ENCODE measurements at regions not wholly inside any gene's neighbourhood (a gene's known extent, or its start where the extent isn't known, plus 50 kb on each side); places are given as distances from the start of the nearest gene placed in this dataset.
"Not testable (repeated sequence)": the region's sequence is repeated elsewhere in the genome, so short reads cannot be mapped to it uniquely, and the experiment has no call there.

DNA sequence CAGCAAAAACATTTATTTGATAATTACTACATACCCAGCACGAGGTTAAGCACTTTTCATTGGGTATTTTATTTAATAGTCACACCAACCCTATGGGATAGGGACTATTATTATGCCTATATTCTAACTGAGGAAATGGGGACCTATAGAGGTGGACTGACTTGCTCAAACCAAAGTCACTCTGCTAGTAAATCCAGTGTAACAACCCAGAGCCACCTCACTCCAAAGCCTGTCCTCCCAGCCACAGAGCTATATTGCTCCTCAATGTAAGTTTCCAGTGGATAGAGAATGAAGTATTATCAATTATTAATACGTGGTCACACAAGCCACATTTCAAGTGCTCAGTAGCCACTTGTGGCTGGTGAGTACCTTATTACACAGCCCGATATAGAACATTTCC is 97.5 kb downstream of the RGS2 start:
- DNase-seq: no peak

DNA sequence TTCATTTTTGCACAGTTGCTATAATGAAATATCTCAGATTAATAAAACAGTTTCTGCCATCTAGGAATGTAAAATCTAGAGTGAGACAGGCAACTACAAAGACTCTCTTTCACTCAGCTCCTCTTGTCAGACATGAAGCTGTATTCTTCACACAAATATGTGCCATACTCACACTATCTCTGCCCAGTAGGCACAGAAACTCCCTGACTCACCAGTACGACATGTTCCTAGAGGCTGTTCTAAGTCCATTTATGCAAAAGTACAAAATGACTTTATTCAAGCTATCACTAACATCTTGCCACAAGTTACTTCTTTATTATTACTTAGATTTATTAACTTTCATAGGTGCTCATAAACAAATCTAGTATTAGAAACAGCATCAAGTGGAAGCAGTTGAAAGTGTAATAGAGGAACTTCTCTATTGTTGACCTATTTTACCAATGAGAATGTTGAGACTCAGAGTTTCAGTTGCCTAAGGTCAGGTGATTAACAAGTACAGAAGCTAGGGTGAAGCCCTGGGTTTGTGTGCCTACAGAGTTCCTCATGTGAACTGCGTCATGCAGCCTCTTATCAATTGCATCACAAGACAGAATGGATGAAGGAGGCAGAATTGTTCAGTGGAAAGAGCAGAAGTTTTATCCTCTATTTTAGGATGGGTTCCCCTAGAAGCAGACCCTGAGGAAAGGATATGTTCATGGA is 98.9 kb downstream of the RGS2 start:
- no peak for DNase-seq

DNA sequence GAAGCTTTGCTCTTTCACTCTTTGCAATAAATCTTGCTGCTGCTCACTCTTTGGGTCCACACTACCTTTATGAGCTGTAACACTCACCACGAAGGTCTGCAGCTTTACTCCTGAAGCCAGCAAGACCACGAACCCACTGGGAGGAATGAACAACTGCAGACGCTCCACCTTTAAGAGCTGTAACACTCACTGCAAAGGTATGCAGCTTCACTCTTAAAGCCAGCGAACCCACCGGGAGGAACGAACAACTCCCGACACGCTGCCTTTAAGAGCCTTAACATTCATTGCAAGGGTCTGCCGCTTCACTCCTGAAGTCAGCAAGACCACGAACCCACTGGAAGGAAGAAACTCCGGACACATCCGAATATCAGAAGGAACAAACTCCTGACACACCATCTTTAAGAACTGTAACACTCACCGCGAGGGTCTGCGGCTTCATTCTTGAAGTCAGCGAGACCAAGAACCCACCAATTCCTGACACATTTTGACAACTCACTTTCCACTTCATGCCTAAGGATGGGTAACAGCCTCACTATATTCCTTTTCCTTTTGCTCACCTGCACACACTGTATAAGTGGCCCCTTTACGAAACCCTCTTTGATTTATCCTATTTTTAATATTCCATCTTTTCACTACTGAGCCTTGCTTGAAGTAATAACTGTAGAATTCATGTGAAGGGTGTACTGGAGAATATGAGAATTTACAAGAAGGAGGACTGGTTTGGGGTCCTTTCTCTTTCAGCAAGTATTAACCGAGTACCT is 103.2 kb downstream of the RGS2 start:
- not testable (repeated sequence) for DNase-seq

DNA sequence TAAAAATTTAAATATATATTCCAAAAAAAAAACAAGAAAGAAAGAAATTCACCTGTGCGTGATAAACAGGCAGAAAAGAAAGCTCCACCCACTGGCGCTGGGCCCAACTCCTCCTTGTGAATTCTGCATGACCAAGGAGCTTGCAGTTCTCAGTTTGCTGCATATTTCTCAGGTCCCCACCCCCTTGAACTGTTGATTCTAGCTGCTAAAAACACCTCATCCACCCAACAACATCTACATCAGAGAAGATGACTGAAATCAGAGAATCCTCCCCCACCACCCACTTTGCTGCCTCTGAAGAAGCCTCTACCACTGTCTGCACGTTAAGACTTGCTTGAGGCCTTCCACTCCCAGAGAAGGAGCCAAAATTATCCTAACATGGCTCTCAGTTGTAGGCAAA is 104.8 kb downstream of the RGS2 start:
- DNase-seq: no peak

DNA sequence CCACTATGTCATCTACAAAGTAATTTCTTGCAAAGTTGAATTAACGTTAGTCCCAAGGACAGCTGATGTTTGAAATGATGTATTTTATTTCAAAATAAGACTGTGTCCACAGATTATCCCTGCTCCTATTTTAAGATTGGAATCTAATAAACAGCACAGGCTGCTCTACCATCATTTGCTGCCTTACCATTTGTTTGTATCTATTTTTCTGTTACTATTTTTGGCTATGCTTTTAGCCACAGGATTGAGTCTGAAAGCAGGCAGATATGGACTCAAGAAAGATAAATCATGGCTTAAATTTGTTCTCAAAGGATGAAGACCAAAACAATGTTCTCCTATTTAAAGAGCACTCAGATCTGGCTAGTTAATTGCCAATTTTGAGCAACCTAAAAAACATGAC is 105.3 kb downstream of the RGS2 start:
- DNase-seq: no peak

DNA sequence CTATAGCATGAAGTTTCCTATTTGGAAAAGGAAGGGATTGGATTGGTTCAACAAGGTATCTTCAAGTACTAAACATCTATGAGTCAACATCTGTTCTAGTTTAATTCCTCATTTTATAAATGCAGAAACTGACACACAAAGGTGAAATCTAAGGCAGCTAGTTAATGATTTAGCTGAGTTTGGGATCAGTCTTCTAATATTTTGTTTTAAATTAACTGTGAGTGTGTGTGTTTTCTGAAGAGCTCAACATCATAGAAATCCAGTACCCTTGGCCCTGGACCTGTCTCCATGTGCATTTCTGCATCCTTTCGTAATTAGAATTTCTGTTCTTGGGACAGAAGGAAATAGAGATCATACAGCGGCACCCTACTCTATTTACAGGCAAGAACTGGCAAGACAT is 105.9 kb downstream of the RGS2 start:
- no peak for DNase-seq

DNA sequence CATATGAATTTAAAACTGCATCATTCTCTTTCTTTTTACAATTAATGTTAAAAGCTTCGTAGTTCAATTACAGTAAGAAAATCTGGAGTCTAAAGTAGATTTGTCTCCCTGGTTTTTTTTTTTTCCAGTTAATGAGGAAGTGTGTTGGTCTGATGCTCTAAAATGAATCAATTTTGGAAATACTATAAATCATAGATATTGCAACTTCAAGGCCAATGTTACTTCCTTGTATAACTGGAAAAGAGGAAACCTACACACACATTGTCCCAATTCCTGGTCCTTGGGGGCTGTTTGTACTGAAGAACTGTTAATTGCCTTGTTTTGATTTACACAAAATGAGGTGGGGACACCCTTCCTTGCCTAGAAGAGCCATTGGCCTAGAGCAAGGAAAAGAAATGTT is 107.2 kb downstream of the RGS2 start:
- DNase-seq: no peak

DNA sequence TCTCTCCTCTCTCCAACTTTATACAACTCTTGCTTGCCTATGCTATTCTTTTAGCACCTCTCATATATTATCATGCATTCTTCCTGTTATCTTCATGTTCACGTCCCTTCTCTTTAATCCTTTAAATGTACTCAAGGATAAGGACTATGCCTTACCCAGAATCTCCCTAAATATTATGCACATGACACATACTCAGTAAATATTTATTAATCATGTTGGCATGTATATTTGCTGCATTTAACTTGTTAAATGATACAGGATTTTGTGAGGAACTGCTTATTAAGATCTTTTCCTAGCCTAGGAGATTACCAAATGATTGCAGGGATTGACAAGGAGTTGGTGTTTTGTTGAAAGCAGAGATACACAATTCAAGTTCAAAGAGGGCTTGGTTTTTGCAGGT is 109.4 kb downstream of the RGS2 start:
- no peak for DNase-seq

DNA sequence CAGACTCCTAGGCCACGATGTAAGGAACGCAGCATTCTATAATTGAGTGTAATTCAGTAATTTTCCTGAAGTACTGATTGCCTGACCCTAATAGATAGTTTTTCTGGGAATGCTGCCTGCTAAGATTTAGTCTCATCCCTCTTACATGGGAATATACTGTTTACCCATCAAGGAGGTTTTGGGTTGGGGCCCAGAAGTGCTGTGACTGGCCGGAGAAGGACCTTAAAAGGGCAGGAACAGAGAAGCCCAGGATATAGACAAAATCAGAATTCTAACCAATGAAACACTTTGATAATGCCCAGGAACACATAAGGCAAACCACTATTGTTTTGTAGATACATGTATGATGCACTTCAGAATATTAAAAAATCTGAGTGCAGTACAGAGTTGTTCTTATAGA is 111.6 kb downstream of the RGS2 start:
- DNase-seq: no peak

DNA sequence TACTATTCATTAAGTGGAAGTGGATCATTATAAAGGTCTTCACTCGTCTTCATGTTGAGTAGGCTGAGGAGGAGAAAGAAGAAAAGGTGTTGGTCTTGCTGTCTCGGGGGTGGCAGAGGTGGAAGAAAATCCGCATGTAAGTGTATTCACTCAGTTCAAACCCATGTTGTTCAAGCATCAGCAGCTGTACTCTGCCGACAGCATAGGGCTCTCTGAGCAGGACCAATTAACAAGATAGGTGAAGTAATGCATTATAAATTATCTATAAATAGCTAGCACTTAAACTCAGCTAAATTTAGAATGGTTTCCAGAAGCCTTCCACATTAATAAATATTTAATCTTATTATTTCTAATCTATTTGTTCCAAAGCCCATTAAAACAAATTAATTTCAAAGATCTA is 116.8 kb downstream of the RGS2 start:
- DNase-seq: no peak

DNA sequence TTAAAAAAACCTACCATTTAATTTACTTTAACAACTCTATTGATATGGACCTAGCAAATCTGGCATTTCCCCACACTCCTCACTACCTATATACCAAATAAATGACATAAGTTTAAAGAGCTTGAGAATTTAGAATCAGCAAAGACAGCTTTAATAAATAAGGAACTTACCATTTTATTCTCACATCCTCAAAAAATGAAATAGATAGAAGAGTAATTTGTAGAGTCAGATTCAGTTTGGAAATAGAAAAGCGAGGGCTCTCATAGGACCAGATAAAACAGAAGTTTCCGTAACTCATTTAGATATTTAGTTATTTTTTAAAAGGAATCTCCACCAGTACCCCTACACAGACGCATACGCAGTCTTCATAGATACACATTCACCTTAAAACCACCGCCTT is 117.9 kb downstream of the RGS2 start:
- DNase-seq: no peak

DNA sequence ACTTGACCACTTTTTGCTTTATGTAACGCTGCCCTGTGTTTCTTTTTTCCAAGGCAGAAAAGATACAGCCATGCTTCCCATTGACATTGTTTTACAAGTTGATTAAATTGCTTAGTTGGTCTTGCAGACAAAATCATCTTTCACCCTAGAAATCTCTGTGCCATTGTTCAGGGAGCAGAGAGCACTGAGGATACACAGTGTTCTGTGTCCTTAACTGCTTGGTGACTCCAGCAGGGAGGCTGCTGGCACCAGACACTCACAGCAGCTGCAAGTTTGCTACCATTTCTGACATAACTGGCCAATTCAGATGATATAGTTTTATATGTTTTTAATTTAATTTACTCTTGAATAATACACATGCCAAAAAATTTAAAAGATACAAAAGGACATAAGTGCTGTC is 118.7 kb downstream of the RGS2 start:
- no peak for DNase-seq

DNA sequence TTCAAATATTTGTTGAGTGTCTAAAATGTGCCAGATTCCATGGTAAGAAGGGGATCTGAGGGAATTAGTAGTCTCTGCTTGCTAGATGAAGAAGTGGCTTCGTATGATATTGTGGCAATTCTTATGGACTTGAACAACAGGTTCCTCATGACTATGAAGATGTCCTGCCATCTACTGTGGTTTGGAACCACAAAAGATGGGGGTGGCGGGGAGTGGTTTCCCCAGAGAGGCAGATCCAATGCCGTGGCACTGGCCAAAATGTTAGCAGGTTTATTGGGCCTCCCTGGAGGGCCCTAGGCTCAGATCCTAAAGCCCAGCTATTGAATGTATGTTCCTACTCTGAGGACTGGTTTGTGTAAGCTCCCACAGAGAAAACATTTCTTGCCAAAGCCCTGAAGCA is 120.8 kb downstream of the RGS2 start:
- no peak for DNase-seq

DNA sequence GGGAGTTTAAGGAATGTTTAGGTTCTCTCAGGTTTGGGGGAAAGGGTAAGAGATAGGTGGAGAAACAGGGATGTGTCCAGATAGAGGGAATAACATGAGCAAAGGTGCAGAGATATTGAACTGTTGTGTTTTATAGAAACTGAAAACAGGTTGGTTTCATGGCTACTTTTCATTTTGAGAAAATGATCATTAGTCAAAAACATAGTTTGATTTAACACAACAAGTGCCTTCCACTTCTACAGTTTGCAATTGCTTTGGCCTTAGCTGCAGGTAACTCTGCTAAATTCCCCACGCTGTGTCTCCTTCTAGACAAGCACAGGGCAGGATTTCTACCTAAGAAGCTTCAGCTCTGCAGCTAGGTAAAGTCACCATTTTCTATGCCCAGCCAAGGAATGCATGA is 124.9 kb downstream of the RGS2 start:
- no peak for DNase-seq

DNA sequence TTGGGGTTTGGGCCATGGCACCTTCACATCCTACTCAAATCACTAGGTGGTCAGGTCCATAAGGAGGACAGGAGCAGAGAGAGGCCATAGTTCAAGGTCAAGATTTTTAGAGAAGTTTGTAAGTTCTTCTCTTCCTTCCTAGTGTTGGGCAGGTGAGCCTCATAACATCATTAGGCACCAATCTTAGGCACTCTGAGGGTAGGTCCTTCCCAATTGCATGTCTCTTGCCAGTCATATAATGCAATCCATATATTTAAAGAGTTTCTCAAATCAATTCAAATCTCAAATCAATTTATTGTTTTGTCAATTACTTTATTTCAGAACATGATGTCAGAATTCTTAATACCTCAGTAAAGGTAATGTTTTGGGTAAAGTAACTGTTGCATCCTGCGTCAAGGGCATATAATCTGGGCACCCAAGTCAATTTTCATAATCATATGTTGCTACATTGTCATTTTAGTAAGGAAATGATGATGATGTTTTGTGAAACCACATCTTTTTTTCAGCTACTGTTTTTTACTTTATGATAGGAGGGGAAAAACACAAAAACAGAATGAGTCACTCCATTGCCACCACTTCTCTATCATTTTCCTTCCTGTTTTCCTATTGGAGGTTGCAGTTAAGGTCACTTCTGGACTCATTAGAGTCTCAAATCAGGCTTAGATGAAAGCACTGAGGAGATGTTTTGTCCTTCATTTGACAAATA is 122.7 kb downstream of the UCHL5 start:
- DNase-seq: no peak

DNA sequence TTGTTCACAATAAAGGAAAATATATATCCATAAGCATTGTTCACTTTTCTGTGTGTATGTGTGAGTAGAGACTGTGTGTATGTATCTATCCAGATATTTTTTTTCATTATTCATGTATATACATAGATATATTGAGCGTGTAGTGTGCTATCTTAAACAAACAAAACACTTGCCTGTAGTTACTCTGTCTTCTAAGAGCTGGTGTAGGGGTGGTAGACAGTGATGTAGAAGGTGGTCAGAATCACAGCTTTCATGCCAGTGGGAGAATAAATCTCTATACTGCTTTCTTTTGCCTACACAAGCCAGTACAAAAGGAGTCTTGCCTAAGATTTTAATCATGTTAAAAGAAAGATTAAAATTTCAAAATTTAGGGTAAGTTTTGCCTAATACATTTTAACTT is 122.0 kb downstream of the UCHL5 start:
- DNase-seq: no peak

DNA sequence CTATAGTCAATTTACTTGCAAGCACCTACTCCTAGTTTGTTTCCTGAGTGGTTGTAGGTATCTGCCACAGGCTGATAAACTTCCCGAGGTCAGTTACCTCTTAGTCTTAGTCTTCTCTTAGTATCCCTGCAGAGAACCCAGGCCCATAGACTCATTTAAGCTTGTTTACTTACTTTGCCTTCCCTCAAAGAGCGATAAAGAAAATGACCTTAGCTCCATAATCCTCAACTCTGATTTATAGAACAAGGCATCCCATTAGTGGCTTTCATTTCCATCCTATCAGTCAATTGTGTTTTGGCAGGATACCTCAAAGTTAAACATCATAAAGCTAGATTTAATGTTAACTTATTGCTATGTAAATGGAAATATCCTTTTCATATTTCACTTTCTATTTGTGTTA is 119.7 kb downstream of the UCHL5 start:
- DNase-seq: no peak

DNA sequence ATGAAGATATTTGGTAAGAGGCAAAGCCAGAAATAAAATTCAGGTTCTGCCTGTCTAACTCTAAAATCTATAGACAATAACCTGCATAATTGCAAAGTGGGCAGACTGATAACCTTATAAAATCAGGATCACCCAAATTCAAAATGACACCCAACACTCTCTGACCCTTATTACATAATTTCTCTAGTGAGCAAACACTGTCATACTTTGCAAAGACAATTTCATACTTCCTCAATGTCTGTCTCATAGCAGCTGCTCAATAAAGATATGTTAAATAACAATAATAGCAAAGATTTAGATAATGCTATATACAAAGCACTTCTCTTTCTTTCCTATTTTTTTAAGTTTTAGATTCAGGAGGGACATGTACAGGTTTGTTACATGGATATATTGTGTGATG is 118.5 kb downstream of the UCHL5 start:
- no peak for DNase-seq

DNA sequence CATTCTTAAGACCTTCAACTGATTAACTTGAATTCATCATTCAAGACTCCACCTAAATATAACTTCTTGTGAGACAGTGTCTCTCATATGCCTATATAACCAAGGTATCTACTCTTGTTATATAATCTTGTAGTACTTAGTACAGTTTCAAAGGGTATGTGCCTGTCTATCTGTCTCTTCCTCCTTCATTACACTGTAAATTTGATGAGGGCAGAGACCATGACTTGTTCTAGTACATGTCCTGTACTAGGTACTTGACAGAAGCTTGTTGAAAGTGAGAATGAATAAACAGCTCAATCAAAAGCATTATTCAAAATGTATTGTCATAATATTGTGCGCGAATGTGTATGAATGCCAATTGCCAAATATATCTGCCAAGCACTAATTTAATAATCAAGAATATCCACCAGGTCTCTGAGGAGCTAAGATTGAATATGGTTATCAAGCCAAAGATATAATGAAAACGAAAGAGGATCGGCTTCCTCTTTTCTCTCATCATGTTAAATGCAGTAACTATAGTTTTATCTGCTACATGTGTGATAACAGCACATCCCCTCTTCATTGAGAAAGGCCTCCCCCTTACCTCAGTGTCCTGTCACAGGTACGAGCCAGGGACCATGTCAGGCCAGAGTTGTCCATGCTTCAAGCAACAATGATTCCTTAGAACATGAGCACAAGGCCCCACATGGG is 117.3 kb downstream of the UCHL5 start:
- no peak for DNase-seq

DNA sequence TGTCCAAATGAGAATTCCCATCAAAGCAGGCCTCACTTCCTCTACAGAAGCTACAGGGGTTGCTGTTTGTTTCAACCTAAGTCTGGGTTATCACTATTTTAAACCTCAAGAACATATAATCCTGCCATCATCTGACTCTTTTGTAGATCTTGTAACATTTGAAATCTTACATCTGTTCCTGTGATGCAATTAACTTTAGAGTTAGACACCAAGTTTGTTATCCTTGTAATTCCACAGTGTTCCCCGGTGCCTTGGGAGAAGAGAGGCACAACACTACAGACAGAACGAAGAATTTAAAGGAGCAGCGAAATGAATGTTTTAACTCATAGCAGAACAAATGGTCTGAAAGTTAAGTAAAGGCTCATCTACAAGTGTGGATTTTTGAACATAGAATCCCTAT is 116.1 kb downstream of the UCHL5 start:
- DNase-seq: no peak

DNA sequence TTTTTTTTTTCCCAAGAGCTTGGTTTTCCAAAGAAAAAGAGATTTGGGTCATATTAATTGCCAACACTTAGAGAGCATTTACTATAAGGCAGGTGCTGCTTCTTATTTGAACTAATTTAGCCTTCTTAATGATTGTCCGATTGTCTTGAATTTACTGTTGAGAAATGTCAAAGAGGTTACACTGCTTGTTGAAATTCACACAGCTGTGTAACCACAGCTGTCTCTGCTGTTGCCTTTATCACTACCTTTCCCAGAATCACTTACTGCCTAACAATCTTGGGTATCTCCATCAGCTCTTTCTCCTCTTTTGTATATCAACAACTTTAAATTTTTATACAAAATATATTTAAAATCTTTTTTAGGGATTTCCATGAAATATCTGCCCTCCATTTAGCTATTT is 115.6 kb downstream of the UCHL5 start:
- DNase-seq: no peak

DNA sequence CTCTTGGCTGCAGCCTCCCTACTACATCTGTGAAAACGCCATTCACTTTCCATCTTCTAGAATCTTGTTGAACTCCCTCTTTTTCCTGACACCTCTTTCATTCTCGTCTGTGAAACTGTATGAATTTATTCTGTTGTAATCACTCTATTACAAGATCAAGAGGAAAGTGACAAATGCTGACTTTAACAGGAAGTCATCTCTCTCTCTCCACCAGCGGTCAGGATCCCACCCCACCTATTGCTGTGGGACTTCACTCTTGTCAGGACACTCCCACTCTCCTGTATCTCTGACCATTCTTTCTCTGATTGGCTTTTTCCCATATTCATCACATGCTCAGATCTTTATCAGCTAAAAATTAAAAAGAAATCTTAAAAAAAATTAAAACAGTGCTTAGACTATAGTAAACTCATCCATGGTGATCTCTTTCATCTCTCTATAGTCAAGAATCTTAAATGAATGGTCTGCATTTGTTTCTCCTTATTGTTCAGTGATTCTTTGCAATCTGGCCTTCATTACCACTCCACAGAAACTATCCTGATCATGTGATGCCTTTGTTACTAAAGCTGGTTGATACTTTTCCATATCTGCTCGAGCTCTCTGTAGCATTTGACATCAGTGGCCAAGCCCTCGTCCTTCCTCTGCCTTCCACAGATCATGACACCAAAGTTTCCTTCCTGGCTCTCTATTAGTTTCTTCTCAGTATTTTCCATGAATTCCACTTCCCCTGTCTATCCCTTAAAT is 113.6 kb downstream of the UCHL5 start:
- no peak for DNase-seq

DNA sequence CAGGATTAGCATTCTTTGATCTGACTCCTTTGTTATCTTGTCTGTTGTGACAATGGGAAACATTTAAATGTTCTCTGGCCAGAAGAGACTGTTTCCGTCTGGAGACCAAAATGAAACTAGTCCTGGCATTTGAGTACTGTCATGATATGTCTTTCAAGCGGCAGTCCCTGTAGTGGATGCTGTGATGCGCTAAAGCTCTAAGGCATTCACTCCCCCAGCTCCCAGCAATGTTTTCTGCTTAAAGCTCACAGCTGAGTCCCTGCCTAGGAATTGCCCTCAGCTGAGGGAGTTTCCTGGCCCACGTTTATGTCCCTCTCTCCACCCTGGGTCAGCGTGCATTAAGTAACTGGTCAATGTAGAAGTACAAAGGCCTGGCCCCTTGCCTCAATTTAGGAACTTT is 109.4 kb downstream of the UCHL5 start:
- no peak for DNase-seq

Data from fibroblast of skin of abdomen (primary cell).